GM23338 (cell line): ENCODE measurements at regions not wholly inside any gene's neighbourhood (a gene's known extent, or its start where the extent isn't known, plus 50 kb on each side); places are given as distances from the start of the nearest gene placed in this dataset.

Source experiments
- ATAC-seq: fragments of 200-7000 bp; cut with Tn5 transposase; 3 replicates; pipeline ENCODE4 v1.9.1; 2020
- DNase-seq: peaks from one replicate; pipeline ENCODE4 v3.0.0-alpha.2; 2015; ENCODE audit warnings: low spot score
- H2AFZ ChIP-seq: fragments of 200-600 bp; sonication (generic); 2 replicates; pipeline ENCODE4 v1.8.0; 2016; ENCODE audit warnings: antibody characterized with exemption, mild to moderate bottlenecking, moderate library complexity
- H3F3A ChIP-seq: fragments of 200-600 bp; sonication (generic); replicated peaks from 2 replicates; pipeline ENCODE4 v1.8.0; 2017; ENCODE audit warnings: antibody characterized with exemption, mixed run types, low read depth
- H3K27ac ChIP-seq: fragments of 200-600 bp; sonication (generic); 2 replicates; pipeline ENCODE4 v1.6.1; 2016; ENCODE audit warnings: low read depth
- H3K27me3 ChIP-seq: fragments of 200-600 bp; sonication (generic); 2 replicates; pipeline ENCODE4 v1.8.0; 2016; ENCODE audit warnings: mild to moderate bottlenecking, mixed run types, moderate library complexity; ENCODE audit not compliant: insufficient read depth
- H3K36me3 ChIP-seq: fragments of 200-600 bp; sonication (generic); 2 replicates; pipeline ENCODE4 v1.8.0; 2016; ENCODE audit warnings: mild to moderate bottlenecking; ENCODE audit not compliant: insufficient read depth
- H3K4me1 ChIP-seq: fragments of 200-600 bp; sonication (generic); 2 replicates; pipeline ENCODE4 v1.8.0; 2016; ENCODE audit warnings: mild to moderate bottlenecking, moderate library complexity; ENCODE audit not compliant: insufficient read depth
- H3K4me2 ChIP-seq: fragments of 200-600 bp; sonication (generic); 2 replicates; pipeline ENCODE4 v1.7.1; 2017; ENCODE audit warnings: mixed run types
- H3K4me3 ChIP-seq: fragments of 200-600 bp; sonication (generic); 2 replicates; pipeline ENCODE4 v1.6.1; 2016; ENCODE audit warnings: mixed run types
- H3K79me2 ChIP-seq: fragments of 200-600 bp; sonication (generic); replicated peaks from 2 replicates; pipeline ENCODE4 v1.8.0; 2017; ENCODE audit warnings: mild to moderate bottlenecking; ENCODE audit not compliant: insufficient read depth
- H3K9me2 ChIP-seq: fragments of 200-600 bp; sonication (generic); 2 replicates; pipeline ENCODE4 v1.8.0; 2017; ENCODE audit not compliant: insufficient read depth
- H4K20me1 ChIP-seq: fragments of 200-600 bp; sonication (generic); replicated peaks from 2 replicates; pipeline ENCODE4 v1.8.0; 2017; ENCODE audit warnings: mild to moderate bottlenecking; ENCODE audit not compliant: insufficient read depth
- H3K27ac Mint-ChIP-seq: 2 replicates; pipeline ENCODE4 v1.8.0; 2020; ENCODE audit warnings: inconsistent platforms, mild to moderate bottlenecking, moderate library complexity, mixed read lengths
- H3K27me3 Mint-ChIP-seq: 3 replicates; pipeline ENCODE4 v1.8.0; 2022; ENCODE audit warnings: low read depth, mild to moderate bottlenecking, moderate library complexity, mixed read lengths, inconsistent platforms; ENCODE audit not compliant: insufficient read depth, poor library complexity
- H3K36me3 Mint-ChIP-seq: 3 replicates; pipeline ENCODE4 v1.8.0; 2021; ENCODE audit warnings: low read depth, mild to moderate bottlenecking, inconsistent platforms, moderate library complexity, mixed read lengths
- H3K4me1 Mint-ChIP-seq: 3 replicates; pipeline ENCODE4 v1.8.0; 2020; ENCODE audit warnings: mild to moderate bottlenecking, inconsistent platforms, mixed read lengths
- H3K4me3 Mint-ChIP-seq: 3 replicates; pipeline ENCODE4 v1.8.0; 2021; ENCODE audit warnings: moderate library complexity, mild to moderate bottlenecking, inconsistent platforms, mixed read lengths
- H3K9me3 Mint-ChIP-seq: 3 replicates; pipeline ENCODE4 v1.8.0; 2020; ENCODE audit warnings: moderate library complexity, mild to moderate bottlenecking, inconsistent platforms, mixed read lengths
- CREB1 ChIP-seq: fragments of 250-450 bp; sonication (Bioruptor Pico); IDR thresholded peaks from 2 replicates; pipeline ENCODE4 v1.5.0; 2020; ENCODE audit warnings: low read depth, mild to moderate bottlenecking, moderate library complexity
- EZH2 ChIP-seq: fragments of 200-600 bp; sonication (generic); IDR thresholded peaks from one replicate; pipeline ENCODE4 v1.8.0; 2017; ENCODE audit warnings: antibody characterized with exemption, mild to moderate bottlenecking, low read depth; ENCODE audit not compliant: unreplicated experiment
- EZH2phosphoT487 ChIP-seq: fragments of 200-600 bp; sonication (generic); IDR thresholded peaks from one replicate; pipeline ENCODE4 v1.8.1; 2018; ENCODE audit warnings: antibody characterized with exemption; ENCODE audit not compliant: unreplicated experiment
- JUNB ChIP-seq: IDR thresholded peaks from one replicate; pipeline ENCODE4 v1.6.1; 2016; ENCODE audit warnings: antibody characterized with exemption; ENCODE audit not compliant: unreplicated experiment
- NANOG ChIP-seq: IDR thresholded peaks from 2 replicates; pipeline ENCODE4 v1.6.1; 2016; ENCODE audit warnings: antibody characterized with exemption, borderline replicate concordance
- POLR2AphosphoS5 ChIP-seq: IDR thresholded peaks from 2 replicates; pipeline ENCODE4 v1.6.1; 2016; ENCODE audit warnings: antibody characterized with exemption, low read depth
- STAT1 ChIP-seq: IDR thresholded peaks from one replicate; pipeline ENCODE4 v1.6.1; 2016; ENCODE audit warnings: antibody characterized with exemption; ENCODE audit not compliant: unreplicated experiment
- ZNF114 ChIP-seq: fragments of 250-450 bp; sonication (Bioruptor Pico); IDR thresholded peaks from 2 replicates; pipeline ENCODE4 v1.5.0; 2020; ENCODE audit warnings: mild to moderate bottlenecking, moderate library complexity
- ZNF331 ChIP-seq: fragments of 250-450 bp; sonication (Bioruptor Pico); IDR thresholded peaks from 2 replicates; pipeline ENCODE4 v1.5.0; 2020; ENCODE audit warnings: low read depth, mild to moderate bottlenecking, moderate library complexity
- TF ChIP-seq, protein P1 (sequence below), 2 experiments: fragments of 200-600 bp in 1 of 2; sonication (generic) in 1 of 2; conservative IDR thresholded peaks; 2 replicates each; pipeline versions ENCODE4 v1.5.1 to v1.6.1; 2016 to 2017; ENCODE audit warnings: antibody characterized with exemption in 2 of 2, low read depth in 2 of 2, mild to moderate bottlenecking in 2 of 2, moderate library complexity in 1 of 2
- TF ChIP-seq, protein P2 (sequence below): fragments of 250-450 bp; sonication (Bioruptor Pico); IDR thresholded peaks from 2 replicates; pipeline ENCODE4 v1.5.0; 2020; ENCODE audit warnings: mild to moderate bottlenecking, moderate library complexity
- TF ChIP-seq, protein P3 (sequence below): IDR thresholded peaks from one replicate; pipeline ENCODE4 v1.6.1; 2018; ENCODE audit warnings: antibody characterized with exemption; ENCODE audit not compliant: unreplicated experiment
- TF ChIP-seq, protein P4 (sequence below): IDR thresholded peaks from 2 replicates; pipeline ENCODE4 v1.6.1; 2016; ENCODE audit warnings: antibody characterized with exemption

DNA sequence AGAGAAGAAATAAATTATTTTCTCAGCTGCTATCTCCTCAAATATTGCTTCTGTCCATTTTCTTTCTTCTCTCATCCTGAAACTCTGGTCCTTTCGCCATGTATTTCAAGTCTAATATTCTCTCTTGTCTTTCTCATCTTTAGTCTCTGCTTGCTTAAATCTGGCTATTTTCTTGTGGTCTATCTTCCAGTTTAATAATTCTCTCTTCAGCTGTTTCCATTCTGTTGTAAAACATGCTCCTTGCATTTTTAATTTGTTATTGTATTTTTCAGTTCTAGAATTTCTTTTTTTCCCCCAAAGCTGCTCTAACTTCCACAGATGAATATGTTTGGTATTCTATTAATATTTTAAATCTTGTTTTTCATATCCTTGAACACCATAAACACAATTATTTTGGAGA, 70.1 kb upstream of the TMPRSS2 start:
- no peak for ATAC-seq
- H2AFZ ChIP-seq, result no peak overlapping the region
- H3K27ac Mint-ChIP-seq, result no peak overlapping the region
- no peaks in the 10 kb centered on the region; the same call in 2 of the 3 replicates for H3K4me1 Mint-ChIP-seq
- no peak overlapping the region for H3K4me2 ChIP-seq
- TF ChIP-seq POLR2AphosphoS5, result no peak
- TF ChIP-seq, protein P1, sequence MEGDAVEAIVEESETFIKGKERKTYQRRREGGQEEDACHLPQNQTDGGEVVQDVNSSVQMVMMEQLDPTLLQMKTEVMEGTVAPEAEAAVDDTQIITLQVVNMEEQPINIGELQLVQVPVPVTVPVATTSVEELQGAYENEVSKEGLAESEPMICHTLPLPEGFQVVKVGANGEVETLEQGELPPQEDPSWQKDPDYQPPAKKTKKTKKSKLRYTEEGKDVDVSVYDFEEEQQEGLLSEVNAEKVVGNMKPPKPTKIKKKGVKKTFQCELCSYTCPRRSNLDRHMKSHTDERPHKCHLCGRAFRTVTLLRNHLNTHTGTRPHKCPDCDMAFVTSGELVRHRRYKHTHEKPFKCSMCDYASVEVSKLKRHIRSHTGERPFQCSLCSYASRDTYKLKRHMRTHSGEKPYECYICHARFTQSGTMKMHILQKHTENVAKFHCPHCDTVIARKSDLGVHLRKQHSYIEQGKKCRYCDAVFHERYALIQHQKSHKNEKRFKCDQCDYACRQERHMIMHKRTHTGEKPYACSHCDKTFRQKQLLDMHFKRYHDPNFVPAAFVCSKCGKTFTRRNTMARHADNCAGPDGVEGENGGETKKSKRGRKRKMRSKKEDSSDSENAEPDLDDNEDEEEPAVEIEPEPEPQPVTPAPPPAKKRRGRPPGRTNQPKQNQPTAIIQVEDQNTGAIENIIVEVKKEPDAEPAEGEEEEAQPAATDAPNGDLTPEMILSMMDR (conservative IDR thresholded peaks at IDR 0.05; ENCODE audit: low read depth in 2 of 2), result no peak
- TF ChIP-seq EZH2phosphoT487, result no peak
- TF ChIP-seq ZNF114, result no peak
- TF ChIP-seq ZNF331, result no peak
- TF ChIP-seq, protein P2, sequence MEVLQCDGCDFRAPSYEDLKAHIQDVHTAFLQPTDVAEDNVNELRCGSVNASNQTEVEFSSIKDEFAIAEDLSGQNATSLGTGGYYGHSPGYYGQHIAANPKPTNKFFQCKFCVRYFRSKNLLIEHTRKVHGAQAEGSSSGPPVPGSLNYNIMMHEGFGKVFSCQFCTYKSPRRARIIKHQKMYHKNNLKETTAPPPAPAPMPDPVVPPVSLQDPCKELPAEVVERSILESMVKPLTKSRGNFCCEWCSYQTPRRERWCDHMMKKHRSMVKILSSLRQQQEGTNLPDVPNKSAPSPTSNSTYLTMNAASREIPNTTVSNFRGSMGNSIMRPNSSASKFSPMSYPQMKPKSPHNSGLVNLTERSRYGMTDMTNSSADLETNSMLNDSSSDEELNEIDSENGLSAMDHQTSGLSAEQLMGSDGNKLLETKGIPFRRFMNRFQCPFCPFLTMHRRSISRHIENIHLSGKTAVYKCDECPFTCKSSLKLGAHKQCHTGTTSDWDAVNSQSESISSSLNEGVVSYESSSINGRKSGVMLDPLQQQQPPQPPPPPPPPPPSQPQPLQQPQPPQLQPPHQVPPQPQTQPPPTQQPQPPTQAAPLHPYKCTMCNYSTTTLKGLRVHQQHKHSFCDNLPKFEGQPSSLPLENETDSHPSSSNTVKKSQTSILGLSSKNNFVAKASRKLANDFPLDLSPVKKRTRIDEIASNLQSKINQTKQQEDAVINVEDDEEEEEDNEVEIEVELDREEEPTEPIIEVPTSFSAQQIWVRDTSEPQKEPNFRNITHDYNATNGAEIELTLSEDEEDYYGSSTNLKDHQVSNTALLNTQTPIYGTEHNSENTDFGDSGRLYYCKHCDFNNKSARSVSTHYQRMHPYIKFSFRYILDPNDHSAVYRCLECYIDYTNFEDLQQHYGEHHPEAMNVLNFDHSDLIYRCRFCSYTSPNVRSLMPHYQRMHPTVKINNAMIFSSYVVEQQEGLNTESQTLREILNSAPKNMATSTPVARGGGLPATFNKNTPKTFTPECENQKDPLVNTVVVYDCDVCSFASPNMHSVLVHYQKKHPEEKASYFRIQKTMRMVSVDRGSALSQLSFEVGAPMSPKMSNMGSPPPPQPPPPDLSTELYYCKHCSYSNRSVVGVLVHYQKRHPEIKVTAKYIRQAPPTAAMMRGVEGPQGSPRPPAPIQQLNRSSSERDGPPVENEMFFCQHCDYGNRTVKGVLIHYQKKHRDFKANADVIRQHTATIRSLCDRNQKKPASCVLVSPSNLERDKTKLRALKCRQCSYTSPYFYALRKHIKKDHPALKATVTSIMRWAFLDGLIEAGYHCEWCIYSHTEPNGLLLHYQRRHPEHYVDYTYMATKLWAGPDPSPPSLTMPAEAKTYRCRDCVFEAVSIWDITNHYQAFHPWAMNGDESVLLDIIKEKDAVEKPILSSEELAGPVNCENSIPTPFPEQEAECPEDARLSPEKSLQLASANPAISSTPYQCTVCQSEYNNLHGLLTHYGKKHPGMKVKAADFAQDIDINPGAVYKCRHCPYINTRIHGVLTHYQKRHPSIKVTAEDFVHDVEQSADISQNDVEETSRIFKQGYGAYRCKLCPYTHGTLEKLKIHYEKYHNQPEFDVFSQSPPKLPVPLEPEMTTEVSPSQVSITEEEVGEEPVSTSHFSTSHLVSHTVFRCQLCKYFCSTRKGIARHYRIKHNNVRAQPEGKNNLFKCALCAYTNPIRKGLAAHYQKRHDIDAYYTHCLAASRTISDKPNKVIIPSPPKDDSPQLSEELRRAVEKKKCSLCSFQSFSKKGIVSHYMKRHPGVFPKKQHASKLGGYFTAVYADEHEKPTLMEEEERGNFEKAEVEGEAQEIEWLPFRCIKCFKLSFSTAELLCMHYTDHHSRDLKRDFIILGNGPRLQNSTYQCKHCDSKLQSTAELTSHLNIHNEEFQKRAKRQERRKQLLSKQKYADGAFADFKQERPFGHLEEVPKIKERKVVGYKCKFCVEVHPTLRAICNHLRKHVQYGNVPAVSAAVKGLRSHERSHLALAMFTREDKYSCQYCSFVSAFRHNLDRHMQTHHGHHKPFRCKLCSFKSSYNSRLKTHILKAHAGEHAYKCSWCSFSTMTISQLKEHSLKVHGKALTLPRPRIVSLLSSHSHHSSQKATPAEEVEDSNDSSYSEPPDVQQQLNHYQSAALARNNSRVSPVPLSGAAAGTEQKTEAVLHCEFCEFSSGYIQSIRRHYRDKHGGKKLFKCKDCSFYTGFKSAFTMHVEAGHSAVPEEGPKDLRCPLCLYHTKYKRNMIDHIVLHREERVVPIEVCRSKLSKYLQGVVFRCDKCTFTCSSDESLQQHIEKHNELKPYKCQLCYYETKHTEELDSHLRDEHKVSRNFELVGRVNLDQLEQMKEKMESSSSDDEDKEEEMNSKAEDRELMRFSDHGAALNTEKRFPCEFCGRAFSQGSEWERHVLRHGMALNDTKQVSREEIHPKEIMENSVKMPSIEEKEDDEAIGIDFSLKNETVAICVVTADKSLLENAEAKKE (CRISPR knock-in tag), result no peak
- no peak for TF ChIP-seq NANOG
- TF ChIP-seq EZH2, result no peak
- TF ChIP-seq, protein P3, sequence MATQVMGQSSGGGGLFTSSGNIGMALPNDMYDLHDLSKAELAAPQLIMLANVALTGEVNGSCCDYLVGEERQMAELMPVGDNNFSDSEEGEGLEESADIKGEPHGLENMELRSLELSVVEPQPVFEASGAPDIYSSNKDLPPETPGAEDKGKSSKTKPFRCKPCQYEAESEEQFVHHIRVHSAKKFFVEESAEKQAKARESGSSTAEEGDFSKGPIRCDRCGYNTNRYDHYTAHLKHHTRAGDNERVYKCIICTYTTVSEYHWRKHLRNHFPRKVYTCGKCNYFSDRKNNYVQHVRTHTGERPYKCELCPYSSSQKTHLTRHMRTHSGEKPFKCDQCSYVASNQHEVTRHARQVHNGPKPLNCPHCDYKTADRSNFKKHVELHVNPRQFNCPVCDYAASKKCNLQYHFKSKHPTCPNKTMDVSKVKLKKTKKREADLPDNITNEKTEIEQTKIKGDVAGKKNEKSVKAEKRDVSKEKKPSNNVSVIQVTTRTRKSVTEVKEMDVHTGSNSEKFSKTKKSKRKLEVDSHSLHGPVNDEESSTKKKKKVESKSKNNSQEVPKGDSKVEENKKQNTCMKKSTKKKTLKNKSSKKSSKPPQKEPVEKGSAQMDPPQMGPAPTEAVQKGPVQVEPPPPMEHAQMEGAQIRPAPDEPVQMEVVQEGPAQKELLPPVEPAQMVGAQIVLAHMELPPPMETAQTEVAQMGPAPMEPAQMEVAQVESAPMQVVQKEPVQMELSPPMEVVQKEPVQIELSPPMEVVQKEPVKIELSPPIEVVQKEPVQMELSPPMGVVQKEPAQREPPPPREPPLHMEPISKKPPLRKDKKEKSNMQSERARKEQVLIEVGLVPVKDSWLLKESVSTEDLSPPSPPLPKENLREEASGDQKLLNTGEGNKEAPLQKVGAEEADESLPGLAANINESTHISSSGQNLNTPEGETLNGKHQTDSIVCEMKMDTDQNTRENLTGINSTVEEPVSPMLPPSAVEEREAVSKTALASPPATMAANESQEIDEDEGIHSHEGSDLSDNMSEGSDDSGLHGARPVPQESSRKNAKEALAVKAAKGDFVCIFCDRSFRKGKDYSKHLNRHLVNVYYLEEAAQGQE, result no peak
- no peak for TF ChIP-seq CREB1 (CRISPR knock-in tag)
- TF ChIP-seq, protein P4, sequence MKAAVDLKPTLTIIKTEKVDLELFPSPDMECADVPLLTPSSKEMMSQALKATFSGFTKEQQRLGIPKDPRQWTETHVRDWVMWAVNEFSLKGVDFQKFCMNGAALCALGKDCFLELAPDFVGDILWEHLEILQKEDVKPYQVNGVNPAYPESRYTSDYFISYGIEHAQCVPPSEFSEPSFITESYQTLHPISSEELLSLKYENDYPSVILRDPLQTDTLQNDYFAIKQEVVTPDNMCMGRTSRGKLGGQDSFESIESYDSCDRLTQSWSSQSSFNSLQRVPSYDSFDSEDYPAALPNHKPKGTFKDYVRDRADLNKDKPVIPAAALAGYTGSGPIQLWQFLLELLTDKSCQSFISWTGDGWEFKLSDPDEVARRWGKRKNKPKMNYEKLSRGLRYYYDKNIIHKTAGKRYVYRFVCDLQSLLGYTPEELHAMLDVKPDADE, result no peak
- no peak for TF ChIP-seq STAT1
- no peak for TF ChIP-seq JUNB
- DNase-seq, result no peak
- no peak overlapping the region for H3K27ac ChIP-seq
- H4K20me1 ChIP-seq, result no peaks in the 10 kb centered on the region
- no peaks in the 10 kb centered on the region for H3K4me1 ChIP-seq
- no peaks in the 10 kb centered on the region for H3K79me2 ChIP-seq
- H3K36me3 ChIP-seq, result no peaks in the 10 kb centered on the region
- no peaks in the 10 kb centered on the region for H3F3A ChIP-seq
- H3K36me3 Mint-ChIP-seq, result 0 out of 3 replicates have a peak, but pooled peaks cover 3% of the 10 kb centered on the region
- no peaks in the 10 kb centered on the region for H3K9me2 ChIP-seq
- no peak overlapping the region for H3K4me3 ChIP-seq
- peaks cover 2% of the 10 kb centered on the region for H3K27me3 Mint-ChIP-seq
- H3K4me3 Mint-ChIP-seq, result no peak overlapping the region
- H3K9me3 Mint-ChIP-seq, result peaks cover 45% of the 10 kb centered on the region
- no peaks in the 10 kb centered on the region for H3K27me3 ChIP-seq
